ENCODE measurements at regions not wholly inside any gene's neighbourhood (a gene's known extent, or its start where the extent isn't known, plus 50 kb on each side); places are given as distances from the start of the nearest gene placed in this dataset.

DNA sequence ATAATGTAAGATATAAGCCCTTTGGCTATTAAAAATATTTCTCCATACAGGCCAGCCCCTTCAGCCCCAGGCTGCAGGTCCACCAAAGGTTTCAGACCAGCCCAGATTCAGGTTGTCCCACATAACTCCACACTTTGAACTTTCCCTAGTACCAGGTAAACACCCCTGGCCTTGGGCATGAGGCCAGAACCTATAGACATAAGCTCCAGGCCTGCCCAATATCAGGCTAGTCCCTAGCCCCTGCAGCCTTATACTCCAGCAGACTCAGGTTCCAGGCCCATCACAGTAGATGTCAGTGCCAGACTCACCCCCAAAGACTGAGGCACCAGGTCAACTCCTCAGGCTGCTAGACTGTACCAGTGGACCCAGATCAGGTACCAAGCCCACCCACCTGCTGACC is 178.5 kb upstream of the DAAM1 start (continued):
- no peak for TF ChIP-seq CBX2 (IDR thresholded peaks at IDR 0.05; ENCODE audit: low read depth, low read length)
- TF ChIP-seq CBX2 (CRISPR knock-in tag; IDR thresholded peaks at IDR 0.05; ENCODE audit: low read depth): no peak
- TF ChIP-seq, protein P1, sequence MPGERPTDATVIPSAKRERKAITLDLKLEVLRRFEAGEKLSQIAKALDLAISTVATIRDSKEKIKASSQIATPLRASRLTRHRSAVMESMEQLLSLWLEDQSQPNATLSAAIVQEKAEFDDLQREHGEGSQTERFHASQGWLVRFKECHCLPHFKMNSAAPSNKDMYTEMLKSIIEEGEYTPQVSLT (CRISPR knock-in tag; IDR thresholded peaks at IDR 0.05; ENCODE audit: borderline replicate concordance, low read depth): no peak
- TF ChIP-seq, protein P2, sequence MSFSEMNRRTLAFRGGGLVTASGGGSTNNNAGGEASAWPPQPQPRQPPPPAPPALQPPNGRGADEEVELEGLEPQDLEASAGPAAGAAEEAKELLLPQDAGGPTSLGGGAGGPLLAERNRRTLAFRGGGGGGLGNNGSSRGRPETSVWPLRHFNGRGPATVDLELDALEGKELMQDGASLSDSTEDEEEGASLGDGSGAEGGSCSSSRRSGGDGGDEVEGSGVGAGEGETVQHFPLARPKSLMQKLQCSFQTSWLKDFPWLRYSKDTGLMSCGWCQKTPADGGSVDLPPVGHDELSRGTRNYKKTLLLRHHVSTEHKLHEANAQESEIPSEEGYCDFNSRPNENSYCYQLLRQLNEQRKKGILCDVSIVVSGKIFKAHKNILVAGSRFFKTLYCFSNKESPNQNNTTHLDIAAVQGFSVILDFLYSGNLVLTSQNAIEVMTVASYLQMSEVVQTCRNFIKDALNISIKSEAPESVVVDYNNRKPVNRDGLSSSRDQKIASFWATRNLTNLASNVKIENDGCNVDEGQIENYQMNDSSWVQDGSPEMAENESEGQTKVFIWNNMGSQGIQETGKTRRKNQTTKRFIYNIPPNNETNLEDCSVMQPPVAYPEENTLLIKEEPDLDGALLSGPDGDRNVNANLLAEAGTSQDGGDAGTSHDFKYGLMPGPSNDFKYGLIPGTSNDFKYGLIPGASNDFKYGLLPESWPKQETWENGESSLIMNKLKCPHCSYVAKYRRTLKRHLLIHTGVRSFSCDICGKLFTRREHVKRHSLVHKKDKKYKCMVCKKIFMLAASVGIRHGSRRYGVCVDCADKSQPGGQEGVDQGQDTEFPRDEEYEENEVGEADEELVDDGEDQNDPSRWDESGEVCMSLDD (CRISPR knock-in tag; IDR thresholded peaks at IDR 0.05; ENCODE audit: borderline replicate concordance): no peak
- no peak for TF ChIP-seq MTF2 (CRISPR knock-in tag; IDR thresholded peaks at IDR 0.05; ENCODE audit: borderline replicate concordance)
- no peak for TF ChIP-seq ELF4 (CRISPR knock-in tag; IDR thresholded peaks at IDR 0.05; ENCODE audit: borderline replicate concordance)
- 0 out of 2 replicates have a peak, but pooled peaks have one; percentile 38 for TF ChIP-seq ZNF556 (CRISPR knock-in tag; IDR thresholded peaks at IDR 0.05; ENCODE audit: borderline replicate concordance)
- TF ChIP-seq, protein P3, sequence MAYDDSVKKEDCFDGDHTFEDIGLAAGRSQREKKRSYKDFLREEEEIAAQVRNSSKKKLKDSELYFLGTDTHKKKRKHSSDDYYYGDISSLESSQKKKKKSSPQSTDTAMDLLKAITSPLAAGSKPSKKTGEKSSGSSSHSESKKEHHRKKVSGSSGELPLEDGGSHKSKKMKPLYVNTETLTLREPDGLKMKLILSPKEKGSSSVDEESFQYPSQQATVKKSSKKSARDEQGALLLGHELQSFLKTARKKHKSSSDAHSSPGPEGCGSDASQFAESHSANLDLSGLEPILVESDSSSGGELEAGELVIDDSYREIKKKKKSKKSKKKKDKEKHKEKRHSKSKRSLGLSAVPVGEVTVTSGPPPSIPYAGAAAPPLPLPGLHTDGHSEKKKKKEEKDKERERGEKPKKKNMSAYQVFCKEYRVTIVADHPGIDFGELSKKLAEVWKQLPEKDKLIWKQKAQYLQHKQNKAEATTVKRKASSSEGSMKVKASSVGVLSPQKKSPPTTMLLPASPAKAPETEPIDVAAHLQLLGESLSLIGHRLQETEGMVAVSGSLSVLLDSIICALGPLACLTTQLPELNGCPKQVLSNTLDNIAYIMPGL (CRISPR knock-in tag; IDR thresholded peaks at IDR 0.05; ENCODE audit: borderline replicate concordance in 1 of 2, low read depth in 1 of 2): no peak
- no peak for TF ChIP-seq SNAI1 (CRISPR knock-in tag; IDR thresholded peaks at IDR 0.05; ENCODE audit: borderline replicate concordance)
- TF ChIP-seq KAT7 (CRISPR knock-in tag; IDR thresholded peaks at IDR 0.05; ENCODE audit: borderline replicate concordance): no peak
- TF ChIP-seq ARID2 (CRISPR knock-in tag; IDR thresholded peaks at IDR 0.05; ENCODE audit: borderline replicate concordance): no peak
- TF ChIP-seq NFATC3 (CRISPR knock-in tag; IDR thresholded peaks at IDR 0.05): no peak
- TF ChIP-seq CENPX (CRISPR knock-in tag; IDR thresholded peaks at IDR 0.05): no peak
- no peak for TF ChIP-seq ZNF703 (CRISPR knock-in tag; IDR thresholded peaks at IDR 0.05; ENCODE audit: borderline replicate concordance)
- TF ChIP-seq ZNF780A (CRISPR knock-in tag; IDR thresholded peaks at IDR 0.05): no peak
- TF ChIP-seq HOXA3 (CRISPR knock-in tag; IDR thresholded peaks at IDR 0.05): 0 out of 2 replicates have a peak, but pooled peaks have one; percentile 32
- 0 out of 2 replicates have a peak, but pooled peaks have one; percentile 43 for TF ChIP-seq ZBTB7B (CRISPR knock-in tag; IDR thresholded peaks at IDR 0.05)
- TF ChIP-seq ZBTB20 (CRISPR knock-in tag; IDR thresholded peaks at IDR 0.05; ENCODE audit: borderline replicate concordance, low read depth): peak; percentile 99
- no peak for TF ChIP-seq ZBTB21 (CRISPR knock-in tag; IDR thresholded peaks at IDR 0.05)
- TF ChIP-seq, protein P4, sequence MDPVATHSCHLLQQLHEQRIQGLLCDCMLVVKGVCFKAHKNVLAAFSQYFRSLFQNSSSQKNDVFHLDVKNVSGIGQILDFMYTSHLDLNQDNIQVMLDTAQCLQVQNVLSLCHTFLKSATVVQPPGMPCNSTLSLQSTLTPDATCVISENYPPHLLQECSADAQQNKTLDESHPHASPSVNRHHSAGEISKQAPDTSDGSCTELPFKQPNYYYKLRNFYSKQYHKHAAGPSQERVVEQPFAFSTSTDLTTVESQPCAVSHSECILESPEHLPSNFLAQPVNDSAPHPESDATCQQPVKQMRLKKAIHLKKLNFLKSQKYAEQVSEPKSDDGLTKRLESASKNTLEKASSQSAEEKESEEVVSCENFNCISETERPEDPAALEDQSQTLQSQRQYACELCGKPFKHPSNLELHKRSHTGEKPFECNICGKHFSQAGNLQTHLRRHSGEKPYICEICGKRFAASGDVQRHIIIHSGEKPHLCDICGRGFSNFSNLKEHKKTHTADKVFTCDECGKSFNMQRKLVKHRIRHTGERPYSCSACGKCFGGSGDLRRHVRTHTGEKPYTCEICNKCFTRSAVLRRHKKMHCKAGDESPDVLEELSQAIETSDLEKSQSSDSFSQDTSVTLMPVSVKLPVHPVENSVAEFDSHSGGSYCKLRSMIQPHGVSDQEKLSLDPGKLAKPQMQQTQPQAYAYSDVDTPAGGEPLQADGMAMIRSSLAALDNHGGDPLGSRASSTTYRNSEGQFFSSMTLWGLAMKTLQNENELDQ (CRISPR knock-in tag; IDR thresholded peaks at IDR 0.05; ENCODE audit: borderline replicate concordance): no peak
- 0 out of 2 replicates have a peak, but pooled peaks have one; percentile 54 for TF ChIP-seq HMG20B (CRISPR knock-in tag; conservative IDR thresholded peaks at IDR 0.05)
- no peak for TF ChIP-seq MYNN (CRISPR knock-in tag; IDR thresholded peaks at IDR 0.05; ENCODE audit: low read depth)
- TF ChIP-seq PAF1 (CRISPR knock-in tag; IDR thresholded peaks at IDR 0.05): no peak
- no peak for TF ChIP-seq THYN1 (CRISPR knock-in tag; IDR thresholded peaks at IDR 0.05; ENCODE audit: borderline replicate concordance, low read depth)

All from HepG2 (cell line).